GM18951 (cell line): ENCODE measurements at regions not wholly inside any gene's neighbourhood (a gene's known extent, or its start where the extent isn't known, plus 50 kb on each side); places are given as distances from the start of the nearest gene placed in this dataset.

Experiments used
- POLR2A ChIP-seq: IDR thresholded peaks from 4 replicates; pipeline ENCODE4 v1.6.1; 2011; ENCODE audit warnings: mild to moderate bottlenecking; ENCODE audit not compliant: insufficient read length, insufficient read depth; ENCODE audit errors: extremely low read depth
- in situ Hi-C: fragments of 300-500 bp; cut with MboI; formaldehyde crosslinking; loops from one replicate; pipeline ENCODE4 v1.12.0; 2022; ENCODE audit warnings: low sequenced_read_pairs, mixed read lengths, inconsistent platforms; ENCODE audit not compliant: unreplicated experiment

DNA sequence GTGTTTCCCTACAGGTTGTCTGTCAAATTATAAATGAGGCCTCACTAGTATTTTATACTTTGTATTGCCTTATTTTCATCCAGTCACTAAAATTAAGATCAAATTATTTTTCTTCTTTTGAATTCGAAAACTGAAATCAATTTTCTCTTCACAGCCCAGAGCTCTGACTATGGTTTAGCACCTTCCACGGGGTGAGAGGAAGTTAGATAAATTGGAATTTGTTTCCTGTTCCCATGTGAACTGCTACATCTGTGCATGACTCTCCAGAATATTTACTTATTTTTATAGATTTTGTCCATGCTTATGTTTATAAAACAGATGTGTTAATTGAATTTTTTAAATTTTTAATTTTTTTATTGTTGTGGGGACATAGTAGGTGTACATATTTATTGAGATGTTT, 656.5 kb downstream of the IRS1 start:
- in situ Hi-C loops, result no loop called here
- TF ChIP-seq POLR2A, result no peak

DNA sequence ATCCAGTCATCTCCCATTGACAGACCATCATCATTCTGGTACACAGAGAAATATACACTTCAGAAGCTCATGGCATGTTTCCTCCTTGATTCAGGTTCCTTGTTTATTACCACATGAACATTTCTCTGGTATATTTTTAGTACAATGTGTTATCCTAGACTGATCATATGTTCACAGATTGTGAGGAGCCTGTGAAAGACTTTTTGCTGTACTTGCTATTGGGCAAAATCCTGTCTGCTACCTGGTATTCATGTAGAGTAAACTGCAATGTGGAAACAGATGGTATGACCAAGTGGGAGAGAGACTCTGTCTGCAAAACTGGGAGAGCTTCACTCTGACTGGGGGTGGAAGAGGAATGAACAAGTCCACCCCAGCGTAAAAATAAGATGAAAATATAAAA, 657.2 kb downstream of the IRS1 start:
- in situ Hi-C loops, result no loop called here
- TF ChIP-seq POLR2A, result no peak

DNA sequence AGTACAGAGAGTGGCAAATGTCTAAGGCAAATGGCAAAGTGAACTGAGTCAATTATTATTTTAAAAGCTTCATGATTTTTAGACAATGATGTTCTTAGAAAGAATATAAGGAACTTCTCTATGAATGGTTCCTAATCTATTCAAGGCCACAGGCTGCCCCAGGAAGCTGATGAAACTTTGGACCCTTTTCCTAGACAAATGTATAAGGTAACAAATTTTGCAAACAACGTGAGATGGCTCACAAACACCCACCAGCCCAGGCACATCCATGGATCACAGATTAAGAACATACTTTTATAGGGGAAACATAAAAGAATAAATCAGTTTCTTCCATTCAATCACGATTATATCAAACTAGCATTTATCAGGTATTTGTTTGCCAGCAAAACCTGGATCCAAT, 659.0 kb downstream of the IRS1 start:
- TF ChIP-seq POLR2A, result no peak

DNA sequence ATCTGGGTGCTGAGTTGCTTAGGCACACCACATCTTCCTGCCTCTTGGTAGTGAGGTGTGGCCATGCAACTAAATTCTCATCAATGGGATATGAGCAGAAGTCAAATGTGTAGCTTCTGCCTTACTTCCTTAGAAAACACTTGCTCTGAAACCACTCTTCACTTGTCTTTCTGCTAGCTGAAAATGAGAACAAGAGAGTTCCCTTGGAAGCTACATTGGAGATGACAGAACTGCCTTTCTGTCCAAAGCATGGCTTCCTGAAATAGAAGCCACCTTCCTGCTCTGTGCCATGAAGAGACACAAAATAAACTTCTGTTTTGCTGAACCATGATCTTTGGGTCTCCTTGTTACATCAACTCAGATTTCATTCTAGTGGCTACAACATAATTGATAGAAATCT, 659.9 kb downstream of the IRS1 start:
- in situ Hi-C loops, result no loop called here
- no peak for TF ChIP-seq POLR2A

More for the DNA sequence above, 659.0 kb downstream of the IRS1 start:
- in situ Hi-C loops, result no loop called here

DNA sequence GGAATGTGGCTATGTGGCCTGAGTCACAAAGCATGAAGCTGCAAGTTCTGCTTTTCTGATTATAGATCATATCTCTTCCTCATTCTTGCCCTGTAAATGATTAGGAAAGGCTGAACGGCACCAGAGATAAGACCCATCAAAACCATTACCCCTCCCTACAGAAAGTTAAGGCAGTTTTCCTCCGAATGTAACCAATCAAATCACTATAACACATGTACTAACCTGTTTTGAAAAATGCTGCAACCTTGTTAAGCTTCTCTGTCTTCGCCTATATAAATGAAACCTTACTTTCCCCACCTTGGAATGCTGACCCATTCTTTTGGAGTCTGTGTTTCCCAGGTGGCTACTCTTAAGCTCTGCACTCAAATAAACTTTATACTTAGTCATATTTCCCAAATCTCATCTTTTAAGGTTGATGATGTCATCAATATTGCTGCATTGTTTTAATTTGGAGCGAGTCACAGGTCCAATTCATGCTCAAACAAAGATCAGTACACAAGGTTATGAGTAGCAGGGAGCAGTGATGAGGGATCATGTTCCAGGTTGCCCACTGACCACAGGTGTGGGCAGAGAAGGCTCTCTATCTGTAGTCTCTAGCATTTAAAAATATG, 662.3 kb downstream of the IRS1 start:
- TF ChIP-seq POLR2A, result no peak
- in situ Hi-C loops, result no loop called here

DNA sequence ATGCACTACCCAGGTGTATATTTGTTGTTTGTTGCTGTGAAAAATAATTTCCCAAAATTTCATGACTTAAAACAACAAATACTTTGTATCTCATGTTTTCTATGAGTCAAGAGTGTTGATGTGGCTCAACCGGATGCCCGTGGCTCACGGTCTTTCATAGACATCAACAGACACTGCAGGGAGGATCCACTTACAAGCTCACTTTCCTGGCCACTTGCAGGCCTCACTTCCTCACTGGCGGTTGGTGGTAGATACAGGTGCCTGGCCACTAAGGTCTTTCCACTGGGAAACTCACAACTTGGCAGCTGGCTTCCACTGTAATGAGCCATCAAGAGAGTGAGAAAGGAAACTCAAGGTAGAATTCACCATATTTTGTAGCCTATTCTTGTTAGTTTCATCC, 662.9 kb downstream of the IRS1 start:
- TF ChIP-seq POLR2A, result no peak
- in situ Hi-C loops, result no loop called here

DNA sequence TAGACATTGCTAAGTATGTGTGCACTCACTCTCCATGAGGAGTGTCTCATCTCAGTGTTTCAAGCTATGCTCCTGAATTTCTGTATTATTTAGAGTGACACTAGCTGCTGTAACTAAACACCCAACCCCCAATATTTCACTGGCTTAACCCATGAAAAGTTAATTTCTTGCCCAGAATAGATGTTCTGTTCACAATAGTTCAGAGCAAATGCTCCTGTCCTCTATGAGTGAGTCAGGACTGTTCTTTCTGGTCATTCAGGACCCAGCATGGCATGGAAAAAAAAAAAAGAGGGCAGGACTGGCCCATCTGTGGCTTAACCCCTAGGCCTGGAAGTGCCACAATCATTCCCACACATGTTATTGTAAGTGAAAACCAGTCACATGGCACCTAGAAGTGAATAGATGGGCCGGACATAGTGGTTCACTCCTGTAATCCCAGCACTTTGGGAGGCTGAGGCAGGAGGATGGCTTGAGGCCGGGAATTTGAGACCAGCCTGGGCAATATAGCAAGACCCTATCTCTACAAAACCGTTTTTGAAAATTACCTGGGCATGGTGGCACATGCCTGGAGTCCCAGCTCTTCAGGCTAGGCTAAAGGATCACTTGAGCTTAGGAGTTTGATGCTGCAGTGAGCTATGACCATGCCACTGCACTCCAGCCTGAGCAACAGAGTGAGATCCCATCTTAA, 663.6 kb downstream of the IRS1 start:
- TF ChIP-seq POLR2A, result no peak
- in situ Hi-C loops, result no loop called here

DNA sequence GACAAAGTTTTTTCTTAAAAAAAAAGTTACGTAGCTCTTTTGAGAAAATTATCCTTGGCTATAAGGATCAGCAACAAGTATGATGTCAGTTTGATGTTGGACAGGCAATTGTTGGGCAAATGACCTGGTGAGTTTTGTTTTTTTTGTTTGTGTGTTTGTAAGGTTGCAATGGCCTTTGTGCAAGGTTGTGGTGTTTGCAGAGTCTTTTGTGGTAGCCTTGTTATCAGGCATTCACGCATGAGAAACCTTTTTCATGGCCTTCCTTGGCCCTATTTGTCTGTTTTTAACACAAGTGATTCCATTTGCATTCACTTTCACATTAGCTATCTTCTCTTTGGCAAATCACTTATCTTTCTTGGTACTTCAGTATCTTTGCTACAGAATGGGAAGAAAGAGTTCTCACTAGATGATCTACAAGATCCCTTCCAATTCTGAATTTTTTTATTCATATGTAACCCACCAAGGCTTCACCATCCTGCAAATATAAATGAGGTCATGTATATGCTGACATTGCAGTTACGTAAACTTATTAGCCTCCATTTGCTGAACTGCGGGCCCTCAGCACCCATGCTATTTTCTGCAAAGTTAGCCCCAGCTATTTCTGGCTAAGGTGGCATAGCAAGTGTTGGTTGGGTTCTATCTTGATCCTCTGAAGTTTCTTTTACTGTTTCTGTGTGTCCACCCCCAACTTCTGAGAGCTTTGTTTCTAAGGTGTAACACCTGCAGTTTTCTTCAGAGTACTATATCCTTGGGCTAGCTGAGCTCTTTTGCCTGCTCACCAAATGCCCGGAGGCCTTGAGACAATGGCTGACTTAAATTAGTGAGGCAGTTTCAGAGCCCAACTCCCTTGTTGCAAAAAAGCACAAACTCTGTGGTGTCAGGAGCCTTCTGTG, 667.1 kb downstream of the IRS1 start:
- no peak for TF ChIP-seq POLR2A
- in situ Hi-C loops, result no loop called here

DNA sequence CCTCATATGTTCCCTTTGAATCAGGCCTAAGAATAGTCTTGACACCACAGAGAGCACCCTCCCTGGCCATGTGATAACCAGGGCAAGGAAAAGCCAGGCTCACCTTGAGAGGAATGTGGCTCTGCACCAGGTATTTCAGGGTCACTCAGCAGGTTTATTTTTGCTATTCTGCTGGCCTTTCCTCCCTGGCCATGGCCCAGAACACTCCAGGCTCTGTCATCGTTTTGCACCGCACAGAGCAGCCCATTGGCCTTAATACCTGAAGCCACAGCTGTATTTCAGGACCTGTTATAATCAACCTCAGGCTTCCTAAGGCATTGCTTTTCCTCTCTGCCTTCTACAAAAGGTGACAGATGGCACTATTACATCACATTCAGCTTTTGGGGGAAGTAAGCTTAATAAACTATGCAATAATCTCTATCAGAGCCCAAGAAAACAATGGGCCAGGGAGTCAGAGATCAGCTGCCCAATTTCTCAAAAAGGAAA, 668.3 kb downstream of the IRS1 start:
- in situ Hi-C loops, result no loop called here
- no peak for TF ChIP-seq POLR2A

DNA sequence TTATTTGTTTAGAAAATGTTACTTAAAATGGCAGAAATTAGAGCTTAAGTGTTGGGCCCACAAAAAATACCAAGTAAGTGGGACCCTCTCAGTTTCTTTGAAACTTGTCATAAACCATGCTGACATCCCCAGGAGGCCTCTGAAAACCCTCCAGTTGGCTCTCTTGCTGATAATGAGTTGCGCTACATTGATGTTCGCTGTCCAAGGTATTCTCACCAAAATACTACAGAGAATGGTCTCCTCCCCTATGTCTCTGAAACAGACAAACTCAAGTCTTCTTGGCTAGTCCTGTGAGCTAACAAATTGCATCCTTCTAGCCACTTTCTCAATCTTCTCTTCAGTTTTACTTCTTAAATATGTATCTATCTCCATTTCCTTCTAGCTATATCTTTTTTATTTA, 669.4 kb downstream of the IRS1 start:
- in situ Hi-C loops, result no loop called here
- TF ChIP-seq POLR2A, result no peak

DNA sequence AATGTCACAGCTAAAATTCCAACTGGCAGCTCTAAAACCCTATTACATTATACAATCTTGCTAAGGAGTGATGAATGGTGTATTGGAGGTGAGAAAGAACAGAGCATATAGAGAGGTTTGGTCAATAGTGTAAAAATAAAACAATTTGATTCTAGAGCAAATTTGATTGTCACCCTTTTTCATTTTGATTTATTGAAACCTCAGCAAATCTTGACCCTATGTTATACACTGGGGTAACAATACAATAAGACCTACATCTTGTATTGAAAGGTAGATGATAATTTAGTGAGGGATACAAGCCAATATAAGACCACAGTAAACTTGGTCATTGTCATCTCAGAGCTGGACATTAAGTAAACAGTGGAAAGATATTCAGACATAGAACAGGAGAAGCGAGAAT, 671.9 kb downstream of the IRS1 start:
- no peak for TF ChIP-seq POLR2A
- in situ Hi-C loops, result no loop called here

DNA sequence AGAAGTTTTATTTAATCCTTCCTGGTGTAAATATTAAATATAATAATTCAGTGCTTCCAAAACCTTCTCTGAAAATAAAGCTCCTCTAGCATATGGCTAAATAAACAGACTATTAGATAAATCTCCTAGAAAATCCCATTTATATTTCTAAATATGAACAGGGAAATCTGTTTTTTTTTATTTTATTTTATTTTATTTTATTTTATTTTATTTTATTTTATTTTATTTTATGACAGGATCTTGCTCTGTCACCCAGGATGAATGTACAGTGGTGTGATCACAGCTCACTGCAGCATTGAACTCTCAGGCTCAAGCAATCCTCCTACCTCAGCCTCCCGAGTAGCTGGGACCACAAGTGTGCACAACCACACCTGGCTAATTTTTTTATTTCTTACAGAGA, 673.5 kb downstream of the IRS1 start:
- in situ Hi-C loops, result no loop called here
- no peak for TF ChIP-seq POLR2A

DNA sequence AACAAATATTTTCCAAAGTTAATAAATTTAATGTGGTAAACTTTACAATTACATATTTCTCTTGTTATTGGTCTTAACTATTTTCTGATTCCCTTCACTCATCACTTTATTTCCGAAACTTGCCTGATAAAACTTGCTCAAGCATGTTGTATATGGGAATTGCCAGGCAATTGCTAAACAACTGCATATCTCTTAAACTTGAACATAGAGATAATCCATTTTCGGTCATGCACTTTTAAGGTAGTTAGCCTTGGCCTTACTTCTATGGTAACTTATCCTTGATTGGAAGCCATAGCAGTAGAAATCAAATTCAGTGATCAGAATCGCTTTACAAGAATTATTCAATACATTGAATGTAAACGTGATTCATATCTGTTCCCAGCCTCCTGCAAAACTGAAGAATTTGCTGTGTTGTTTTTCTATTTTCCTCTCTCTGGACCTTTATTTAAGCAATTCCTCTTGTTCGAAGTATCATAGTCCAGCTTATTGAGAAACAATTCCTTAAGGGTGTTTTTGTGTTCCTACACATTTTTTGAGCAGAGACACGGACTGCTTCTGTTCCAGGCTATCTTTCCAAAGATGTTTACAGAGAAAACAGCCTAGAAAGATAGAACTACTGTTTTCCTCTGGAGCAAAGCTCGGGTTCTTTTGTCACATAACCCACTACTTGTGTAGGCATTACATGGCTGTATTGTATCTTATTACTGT, 674.3 kb downstream of the IRS1 start:
- in situ Hi-C loops, result no loop called here
- no peak for TF ChIP-seq POLR2A
